ENCODE measurements at regions not wholly inside any gene's neighbourhood (a gene's known extent, or its start where the extent isn't known, plus 50 kb on each side); places are given as distances from the start of the nearest gene placed in this dataset.

GRCh38 chr2:66802877-66803276 is 368.0 kb downstream of the MEIS1 start:
- DNase-seq (ENCODE audit: low spot score) = no peak

- no peak for DNase-seq (ENCODE audit: low spot score)
Measured at GRCh38 chr2:66803726-66804125, 368.8 kb downstream of the MEIS1 start.

- no peak for DNase-seq (ENCODE audit: low spot score)
Measured at GRCh38 chr2:66805016-66805865, 370.3 kb downstream of the MEIS1 start.

GRCh38 chr2:66805968-66806367 is 371.0 kb downstream of the MEIS1 start:
- no peak for DNase-seq (ENCODE audit: low spot score)

GRCh38 chr2:66813525-66813924 is 378.6 kb downstream of the MEIS1 start:
- DNase-seq (ENCODE audit: low spot score) = no peak

- no peak for DNase-seq (ENCODE audit: low spot score)
Measured at GRCh38 chr2:66813976-66814375, 379.1 kb downstream of the MEIS1 start.

GRCh38 chr2:66814916-66815315 is 380.0 kb downstream of the MEIS1 start:
- no peak for DNase-seq (ENCODE audit: low spot score)

GRCh38 chr2:66815886-66816285 is 381.0 kb downstream of the MEIS1 start:
- DNase-seq (ENCODE audit: low spot score) = no peak

- no peak for DNase-seq (ENCODE audit: low spot score)
Measured at GRCh38 chr2:66821168-66821567, 386.2 kb downstream of the MEIS1 start.

GRCh38 chr2:66822186-66822585 is 387.3 kb downstream of the MEIS1 start:
- no peak for DNase-seq (ENCODE audit: low spot score)

GRCh38 chr2:66824926-66825325 is 390.0 kb downstream of the MEIS1 start:
- no peak for DNase-seq (ENCODE audit: low spot score)

- no peak for DNase-seq (ENCODE audit: low spot score)
Measured at GRCh38 chr2:66827851-66828250, 392.9 kb downstream of the MEIS1 start.

- no peak for DNase-seq (ENCODE audit: low spot score)
Measured at GRCh38 chr2:66828876-66829275, 394.0 kb downstream of the MEIS1 start.

- DNase-seq (ENCODE audit: low spot score) = no peak
Measured at GRCh38 chr2:66830881-66831280, 396.0 kb downstream of the MEIS1 start.

GRCh38 chr2:66832646-66833435 is 397.9 kb downstream of the MEIS1 start:
- DNase-seq (ENCODE audit: low spot score) = no peak

GRCh38 chr2:66834859-66835258 is 399.9 kb downstream of the MEIS1 start:
- no peak for DNase-seq (ENCODE audit: low spot score)

- DNase-seq (ENCODE audit: low spot score) = no peak
Measured at GRCh38 chr2:66836851-66837250, 401.9 kb downstream of the MEIS1 start.

- DNase-seq (ENCODE audit: low spot score) = no peak
Measured at GRCh38 chr2:66839551-66840320, 404.8 kb downstream of the MEIS1 start.

- DNase-seq (ENCODE audit: low spot score) = no peak
Measured at GRCh38 chr2:66840321-66841002, 405.5 kb downstream of the MEIS1 start.

- no peak for DNase-seq (ENCODE audit: low spot score)
Measured at GRCh38 chr2:66843847-66844246, 408.9 kb downstream of the MEIS1 start.

- DNase-seq (ENCODE audit: low spot score) = no peak
Measured at GRCh38 chr2:66845307-66845706, 410.4 kb downstream of the MEIS1 start.

GRCh38 chr2:66846887-66847286 is 412.0 kb downstream of the MEIS1 start:
- no peak for DNase-seq (ENCODE audit: low spot score)
